ENCODE measurements at regions not wholly inside any gene's neighbourhood (a gene's known extent, or its start where the extent isn't known, plus 50 kb on each side); places are given as distances from the start of the nearest gene placed in this dataset.

DNA sequence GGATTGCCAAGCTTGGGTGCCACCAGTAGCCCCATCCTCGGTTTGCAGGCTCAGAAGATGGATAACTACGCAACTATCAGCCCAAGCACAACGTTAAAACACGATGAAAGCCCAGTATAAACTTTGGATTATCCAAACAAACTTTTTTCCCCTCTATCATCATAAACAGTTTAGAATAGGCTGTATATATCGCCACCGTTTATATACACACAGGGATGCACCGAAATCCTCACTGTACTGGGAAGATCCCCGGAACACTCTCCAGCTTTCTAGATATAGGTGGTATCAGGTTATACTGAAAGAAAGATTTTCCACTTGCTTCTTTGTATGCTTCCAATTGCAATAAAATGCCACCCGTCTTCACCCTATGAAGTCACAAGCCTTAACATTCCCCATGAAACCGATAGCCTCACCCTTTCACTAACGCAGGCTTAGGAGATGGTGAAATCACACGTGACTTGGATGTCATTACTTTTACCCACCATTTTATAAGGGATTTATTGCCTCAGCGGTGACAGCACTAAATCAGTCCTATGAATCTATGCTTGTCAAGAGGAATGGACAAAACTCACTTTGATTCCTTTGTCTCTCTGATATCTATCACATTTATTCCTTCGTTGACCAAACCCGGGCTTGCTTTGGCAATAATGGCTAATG lies 207.6 kb upstream of the FOXN3 start:
- TF ChIP-seq POLR2A (IDR thresholded peaks at IDR 0.05; ENCODE audit: low read depth) (no peak), POLR2AphosphoS5 (IDR thresholded peaks at IDR 0.05) (no peak), EP300 (IDR thresholded peaks at IDR 0.05) (no peak)
- TF ChIP-seq, protein P1, sequence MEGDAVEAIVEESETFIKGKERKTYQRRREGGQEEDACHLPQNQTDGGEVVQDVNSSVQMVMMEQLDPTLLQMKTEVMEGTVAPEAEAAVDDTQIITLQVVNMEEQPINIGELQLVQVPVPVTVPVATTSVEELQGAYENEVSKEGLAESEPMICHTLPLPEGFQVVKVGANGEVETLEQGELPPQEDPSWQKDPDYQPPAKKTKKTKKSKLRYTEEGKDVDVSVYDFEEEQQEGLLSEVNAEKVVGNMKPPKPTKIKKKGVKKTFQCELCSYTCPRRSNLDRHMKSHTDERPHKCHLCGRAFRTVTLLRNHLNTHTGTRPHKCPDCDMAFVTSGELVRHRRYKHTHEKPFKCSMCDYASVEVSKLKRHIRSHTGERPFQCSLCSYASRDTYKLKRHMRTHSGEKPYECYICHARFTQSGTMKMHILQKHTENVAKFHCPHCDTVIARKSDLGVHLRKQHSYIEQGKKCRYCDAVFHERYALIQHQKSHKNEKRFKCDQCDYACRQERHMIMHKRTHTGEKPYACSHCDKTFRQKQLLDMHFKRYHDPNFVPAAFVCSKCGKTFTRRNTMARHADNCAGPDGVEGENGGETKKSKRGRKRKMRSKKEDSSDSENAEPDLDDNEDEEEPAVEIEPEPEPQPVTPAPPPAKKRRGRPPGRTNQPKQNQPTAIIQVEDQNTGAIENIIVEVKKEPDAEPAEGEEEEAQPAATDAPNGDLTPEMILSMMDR (IDR thresholded peaks at IDR 0.05), result no peak

All from esophagus muscularis mucosa (tissue), 4 donors.